COLO668 (cell line): ENCODE measurements at regions not wholly inside any gene's neighbourhood (a gene's known extent, or its start where the extent isn't known, plus 50 kb on each side); places are given as distances from the start of the nearest gene placed in this dataset.

Source experiments
- DNase-seq: peaks from one replicate; lab custom pipeline; 2025; ENCODE audit not compliant: unreplicated experiment; lab: John Stamatoyannopoulos, UW

DNA sequence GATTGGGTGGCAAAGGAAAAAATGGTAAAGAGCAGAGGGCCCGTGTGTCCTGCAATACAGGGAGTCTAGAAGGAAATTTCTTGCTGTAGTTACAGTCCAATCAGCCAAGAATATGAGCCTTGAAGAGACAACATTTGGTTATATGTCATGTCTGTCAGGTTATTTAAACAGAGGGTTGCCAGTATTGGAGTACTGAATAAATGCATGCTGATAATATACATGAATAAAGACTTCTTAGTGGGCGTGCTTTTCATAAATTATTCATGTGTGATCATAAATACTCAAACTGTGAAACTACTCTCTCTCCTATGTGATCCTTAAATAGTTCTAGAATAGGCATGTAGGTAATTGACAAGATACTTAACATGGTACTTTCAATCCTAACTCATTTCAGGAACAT is 249.0 kb downstream of the CRPPA start:
- DNase-seq: no peak

DNA sequence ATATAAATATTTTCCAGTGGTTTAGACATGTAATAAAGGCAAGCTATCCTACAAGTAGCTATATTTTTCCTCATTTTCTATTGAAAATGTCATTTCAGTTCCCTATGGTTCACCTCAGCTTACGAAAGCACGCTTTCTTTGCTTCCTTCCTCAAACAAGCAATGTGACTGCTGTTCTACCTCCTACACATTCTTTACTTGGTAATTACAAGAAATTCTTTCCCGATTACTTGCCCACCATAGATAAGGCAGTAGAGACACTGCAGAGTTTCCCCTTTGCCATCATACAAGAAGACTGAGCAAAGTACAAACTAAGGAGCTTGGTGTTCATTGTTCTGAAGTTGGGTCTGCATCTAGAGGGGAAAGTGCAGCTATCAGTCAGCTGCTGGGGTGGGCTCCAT is 249.4 kb downstream of the CRPPA start:
- DNase-seq: no peak

DNA sequence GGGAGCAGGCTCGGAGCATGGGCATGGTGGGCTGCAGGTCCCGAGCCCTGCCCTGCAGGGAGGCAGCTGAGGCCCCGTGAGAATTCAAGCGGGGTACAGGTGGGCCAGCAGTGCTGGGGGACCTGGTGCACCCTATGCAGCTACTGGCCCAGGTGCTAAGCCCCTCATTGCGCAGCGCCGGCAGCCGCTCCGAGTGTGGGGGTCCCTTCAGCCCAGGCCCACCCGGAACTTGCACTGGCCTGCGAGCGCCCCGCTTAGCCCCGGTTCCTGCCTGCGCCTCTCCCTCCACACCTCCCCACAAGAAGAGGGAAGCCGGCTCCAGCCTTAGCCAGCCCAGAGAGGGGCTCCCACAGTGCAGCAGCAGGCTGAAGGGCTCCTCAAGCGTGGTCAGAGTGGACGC is 250.7 kb downstream of the CRPPA start:
- no peak for DNase-seq

DNA sequence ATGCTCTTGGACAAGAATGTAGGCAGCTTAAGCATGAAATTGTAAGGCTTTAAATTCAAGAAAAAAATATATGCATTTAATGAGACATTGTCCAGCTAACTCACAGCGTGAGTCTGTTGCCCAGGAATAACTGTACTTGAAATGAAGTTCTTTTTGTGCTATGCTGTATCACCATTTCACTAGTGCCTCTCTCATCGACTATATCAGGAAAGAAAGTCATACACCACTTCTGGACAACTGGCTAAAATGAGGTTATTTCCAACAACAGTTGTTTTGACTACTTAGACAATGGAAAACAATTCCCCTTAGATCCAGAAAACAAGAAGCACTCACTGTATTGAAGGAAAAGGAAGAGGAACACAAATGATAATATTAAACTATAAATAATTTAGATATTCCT is 251.8 kb downstream of the CRPPA start:
- no peak for DNase-seq

DNA sequence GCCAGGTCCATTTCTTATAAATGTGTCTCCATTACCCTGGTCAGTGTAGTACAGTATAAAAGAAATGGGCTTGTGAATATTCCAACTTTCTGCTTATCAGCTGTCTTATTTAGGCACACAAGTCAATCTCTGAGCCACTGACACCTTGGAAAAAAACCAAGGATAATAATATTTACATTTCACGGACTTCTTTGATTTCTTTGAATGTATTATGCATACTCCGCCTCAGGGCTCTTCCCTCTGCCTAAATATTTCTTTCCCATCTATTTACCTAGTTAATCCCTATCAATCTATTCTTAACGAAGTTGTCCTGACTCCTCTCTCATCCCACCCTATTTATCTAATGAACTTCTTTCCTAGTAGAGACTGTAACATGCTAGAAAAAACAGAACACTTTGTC is 253.8 kb downstream of the CRPPA start:
- no peak for DNase-seq

DNA sequence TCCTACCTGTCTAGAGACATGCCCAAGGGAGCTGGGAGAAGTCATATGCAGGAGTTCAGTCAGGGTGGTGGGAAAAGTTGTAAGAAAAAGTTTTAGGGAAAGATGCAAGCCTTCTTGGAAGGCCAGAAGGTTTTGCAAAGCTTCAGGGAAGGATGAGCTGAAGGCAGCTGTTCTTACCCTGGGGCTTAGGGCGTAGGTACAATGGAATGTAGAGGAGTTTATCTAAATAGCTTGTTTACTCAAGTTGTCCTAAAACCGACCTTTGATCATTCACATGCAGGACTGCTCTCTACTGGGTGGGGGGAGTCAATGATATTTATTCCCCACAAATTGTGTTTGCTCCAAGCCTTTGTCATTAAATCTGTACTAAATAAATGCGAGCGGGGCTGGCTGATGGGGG is 277.0 kb downstream of the CRPPA start:
- no peak for DNase-seq

DNA sequence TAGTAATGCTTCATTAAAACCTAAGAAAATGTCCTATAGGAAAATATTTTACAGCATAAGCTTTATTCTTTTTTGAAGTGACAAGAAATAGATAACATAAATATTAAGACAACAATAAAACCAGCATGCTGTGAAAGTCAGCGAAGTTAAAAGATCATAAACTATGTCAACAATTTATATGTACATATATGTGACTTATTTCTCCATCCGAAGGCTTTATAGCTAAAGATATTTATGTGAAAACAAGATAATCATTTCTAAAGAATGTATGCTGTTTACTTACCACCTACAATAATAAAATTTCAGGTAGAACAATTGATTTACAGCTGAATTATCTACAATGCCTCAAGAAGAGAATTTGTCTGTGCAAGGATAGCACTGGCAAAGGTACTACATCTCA is 283.4 kb downstream of the CRPPA start:
- DNase-seq: no peak

DNA sequence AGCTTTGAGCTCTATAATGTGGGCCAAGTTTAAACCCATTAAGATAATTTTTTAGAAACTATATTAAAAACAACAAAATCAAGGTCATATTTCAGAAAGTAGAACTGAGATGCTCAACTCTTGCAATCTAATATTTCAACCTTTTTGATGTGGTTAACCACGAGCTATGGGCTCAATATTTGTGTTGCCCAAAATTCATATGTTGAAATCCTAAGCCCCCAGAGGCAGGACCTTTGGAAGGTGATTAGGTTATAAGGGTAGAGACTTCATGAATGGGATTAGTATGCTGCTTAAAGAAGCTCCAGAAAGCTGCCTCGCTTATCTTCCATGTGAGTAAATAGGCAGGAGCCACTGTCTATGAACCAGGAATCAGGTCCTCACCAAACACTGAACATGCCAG is 284.4 kb downstream of the CRPPA start:
- DNase-seq: no peak

DNA sequence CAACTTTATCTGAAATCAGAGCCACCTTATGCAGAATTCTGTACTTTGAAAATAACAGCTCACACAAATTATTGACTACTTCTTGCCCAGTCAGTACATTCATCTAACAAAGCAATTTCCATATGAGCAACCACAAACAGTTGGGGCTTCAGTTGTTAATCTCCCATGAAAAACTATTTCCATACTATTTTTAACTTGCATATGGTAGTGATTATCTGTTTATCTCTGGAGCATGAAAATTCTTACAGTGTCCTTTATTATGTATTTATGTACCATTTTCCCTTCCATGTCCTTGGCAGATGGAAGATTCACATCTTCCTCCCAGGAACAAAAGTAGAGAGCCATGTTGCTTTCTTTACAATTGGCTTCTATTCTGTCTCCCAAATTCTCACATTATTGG is 285.7 kb downstream of the CRPPA start:
- no peak for DNase-seq

DNA sequence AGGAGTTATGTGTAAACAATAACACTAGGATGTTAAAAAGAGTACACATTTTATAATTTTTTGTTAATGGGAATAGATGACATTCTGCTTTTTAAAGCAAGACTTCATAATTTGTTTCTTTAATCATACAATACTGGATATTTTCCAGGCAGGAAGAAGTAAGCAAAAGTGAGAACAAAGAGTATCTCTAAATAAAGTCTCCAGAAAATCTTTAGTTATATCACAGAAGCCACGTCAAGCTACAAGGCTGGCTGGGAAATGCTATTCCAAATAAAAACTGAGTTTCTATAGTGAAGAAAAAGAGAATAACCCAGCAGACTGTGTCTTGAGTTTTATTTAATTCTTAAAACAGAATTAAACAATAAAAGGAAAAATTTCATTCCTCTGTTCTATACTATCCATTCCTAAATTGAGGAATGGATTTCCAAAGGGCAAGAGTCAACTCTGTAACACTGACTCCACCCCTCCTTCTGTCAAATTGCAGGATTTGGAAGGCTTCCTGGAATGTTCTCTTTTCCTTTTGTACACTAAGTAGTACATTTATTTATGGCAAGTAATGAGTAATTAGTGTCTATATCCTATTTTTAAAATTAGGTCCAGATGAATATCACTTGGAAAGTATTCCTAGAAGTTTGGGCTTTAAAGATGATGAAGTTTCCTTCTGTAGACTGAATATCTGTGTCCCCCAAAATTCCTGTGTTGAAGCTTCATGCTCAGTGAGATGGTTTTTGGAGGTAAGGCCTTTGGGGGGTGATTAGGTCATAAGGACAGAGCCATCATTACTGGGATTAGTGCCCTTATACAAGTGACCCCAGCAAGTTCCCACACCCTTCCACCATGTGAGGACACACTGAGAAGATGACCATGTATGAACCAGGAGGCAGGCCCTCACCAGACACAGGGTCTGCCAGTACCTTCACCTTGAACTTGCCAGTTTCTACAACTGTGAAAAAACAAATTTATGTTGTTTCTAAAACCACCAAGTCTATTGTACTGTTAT is 290.9 kb downstream of the CRPPA start:
- no peak for DNase-seq

DNA sequence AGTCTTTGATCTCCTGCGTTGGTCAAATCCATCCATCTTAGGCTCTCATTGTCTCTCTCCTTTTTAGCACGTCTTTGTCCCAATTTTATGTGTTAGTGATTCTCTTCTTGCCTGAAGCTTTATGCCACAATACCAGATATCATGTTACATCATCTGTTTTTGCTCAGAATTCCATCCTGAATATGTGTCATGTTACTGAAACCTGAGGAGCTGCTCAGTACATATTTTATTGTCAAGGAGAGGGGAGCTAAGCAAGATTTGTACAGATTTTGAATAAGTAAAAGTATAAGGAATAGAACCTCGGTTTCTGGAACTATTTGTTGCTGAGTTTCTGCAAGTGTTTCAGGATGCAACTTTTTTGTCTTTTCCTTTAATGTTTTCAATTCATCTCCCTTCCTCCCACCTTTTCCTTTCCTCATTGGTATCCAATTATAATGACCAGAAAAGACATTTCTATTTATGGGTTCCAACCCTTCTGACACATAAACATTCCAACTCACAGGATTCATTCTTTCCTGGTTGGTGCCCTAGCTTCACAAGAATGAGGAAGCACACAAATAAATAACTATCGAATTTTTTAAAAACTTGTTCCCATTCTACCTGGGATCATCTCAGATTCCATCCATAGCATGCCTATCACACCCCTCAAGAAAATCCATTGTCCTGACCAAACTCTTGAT is 291.8 kb downstream of the CRPPA start:
- DNase-seq: no peak

DNA sequence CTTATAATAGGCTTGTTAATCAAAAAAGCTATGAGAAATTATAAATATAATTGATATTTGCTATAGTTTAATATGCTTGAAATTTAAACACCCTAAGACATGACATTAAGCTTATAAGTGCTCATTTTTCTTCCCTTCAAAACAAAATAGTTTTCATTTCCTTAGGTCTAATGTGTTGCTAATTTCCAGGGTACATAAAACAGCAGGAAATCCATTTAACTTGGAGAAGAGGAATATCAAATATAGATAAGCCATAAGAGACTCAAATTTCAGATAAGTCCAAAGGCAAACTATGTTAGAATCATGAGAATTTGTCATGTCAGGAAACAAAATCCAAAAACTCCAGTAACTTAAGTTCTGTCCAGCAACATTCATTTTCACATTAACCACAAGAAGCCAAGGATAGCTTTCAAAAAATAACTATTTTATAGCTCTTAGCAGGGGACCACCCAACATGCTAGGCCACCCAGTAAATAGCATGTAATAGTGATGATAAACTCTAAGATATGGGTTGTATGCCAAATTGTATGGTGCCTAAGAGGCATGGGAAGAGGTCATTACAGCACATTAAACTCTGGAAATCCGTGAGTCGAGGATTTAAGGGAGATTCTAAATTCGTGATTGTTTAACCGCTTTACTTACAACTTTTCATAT is 298.1 kb downstream of the CRPPA start:
- no peak for DNase-seq

DNA sequence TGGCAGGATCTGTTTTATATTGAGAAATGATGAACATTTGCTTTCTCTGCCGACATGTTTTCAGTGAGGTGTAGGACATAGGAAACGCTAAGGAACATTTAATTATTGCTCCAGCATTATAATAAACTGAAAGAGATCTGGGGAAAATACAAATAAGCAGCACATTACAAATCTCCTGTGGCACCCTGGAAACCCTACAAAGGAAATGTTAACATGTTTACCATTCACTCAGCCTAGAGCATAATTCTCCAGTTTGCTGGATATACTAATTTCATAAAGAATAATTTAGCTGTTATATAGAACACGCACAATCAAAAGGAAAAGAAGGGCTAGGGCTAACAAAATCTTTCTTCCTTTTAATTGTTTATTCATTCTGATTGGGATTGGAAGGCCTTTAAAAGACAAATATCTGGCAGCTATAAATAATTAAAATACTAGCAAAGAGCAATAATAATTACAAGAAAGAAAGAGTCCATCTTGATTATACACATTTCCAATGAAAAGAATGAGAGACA is 299.4 kb downstream of the CRPPA start:
- DNase-seq: no peak

DNA sequence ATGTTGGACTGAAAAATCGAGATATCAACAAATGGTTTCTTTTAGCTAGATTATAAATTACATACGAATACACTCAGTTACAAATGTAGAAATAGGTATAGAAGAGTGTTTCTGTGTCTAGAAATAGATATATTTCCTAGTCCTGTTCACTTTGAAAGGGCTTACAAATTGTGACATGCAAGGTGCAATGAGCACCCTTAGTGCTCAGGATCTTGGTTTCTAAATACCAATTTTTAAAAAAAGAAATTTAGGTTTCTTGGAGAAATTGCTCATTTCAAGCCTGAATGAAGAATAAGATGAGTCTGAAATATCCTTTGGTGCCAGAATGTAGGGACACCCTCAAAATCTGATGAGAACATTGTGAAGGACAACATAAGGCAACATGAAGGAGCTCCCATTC is 306.0 kb downstream of the CRPPA start:
- no peak for DNase-seq

DNA sequence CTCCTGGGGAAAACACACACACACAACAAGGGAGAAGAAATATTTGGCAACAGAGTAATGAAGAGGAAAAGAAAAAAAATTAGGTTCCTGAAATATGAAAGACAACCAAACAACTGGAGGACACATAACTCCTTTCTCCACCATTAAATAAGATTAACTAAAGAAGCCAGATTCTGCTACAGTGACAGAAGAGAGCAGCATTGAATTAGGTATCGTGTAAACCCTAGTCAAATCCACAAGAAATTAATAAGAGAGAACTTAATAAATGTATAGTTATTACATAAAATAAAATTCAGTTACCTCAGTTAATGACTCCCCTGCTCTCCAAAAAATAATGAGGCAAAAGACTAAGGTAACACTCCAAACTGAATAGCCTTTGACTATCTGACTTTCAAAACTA is 306.7 kb downstream of the CRPPA start:
- no peak for DNase-seq

DNA sequence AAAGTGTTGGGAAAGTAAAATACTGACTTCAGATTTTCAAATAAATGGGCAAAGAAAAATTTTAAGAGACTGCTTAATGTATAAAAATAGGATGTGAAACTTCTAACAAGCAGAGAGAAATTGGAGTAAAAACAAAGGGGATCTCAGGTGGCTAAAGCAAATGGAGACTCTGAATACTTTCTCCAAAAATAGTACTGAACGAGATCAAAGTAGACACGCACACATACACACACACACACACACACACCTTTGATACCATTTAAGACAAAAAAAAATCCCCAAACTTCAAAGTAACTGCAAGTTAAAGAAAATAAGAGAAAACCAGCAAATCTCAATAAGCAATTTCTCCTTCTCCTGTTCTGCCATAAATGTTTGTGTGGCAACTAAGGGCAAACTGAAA is 307.3 kb downstream of the CRPPA start:
- no peak for DNase-seq

DNA sequence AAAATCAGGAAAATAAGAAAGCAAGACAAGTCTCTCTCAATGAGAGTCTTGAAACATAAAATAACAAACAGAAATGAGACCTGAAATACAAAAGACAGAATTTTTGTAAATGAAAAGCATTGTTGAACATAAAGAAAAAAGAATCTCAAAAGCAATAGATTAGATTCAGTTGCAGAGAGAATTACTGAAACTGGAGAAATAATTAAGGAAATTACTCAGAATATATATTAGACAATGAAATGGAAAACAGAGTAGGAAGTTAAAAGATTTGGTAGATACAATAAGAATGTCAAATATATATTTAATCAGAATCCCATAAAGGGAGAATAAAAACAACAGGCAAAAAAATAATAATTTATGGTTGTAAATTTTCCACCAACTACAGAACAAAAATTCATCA is 308.3 kb downstream of the CRPPA start:
- DNase-seq: no peak

DNA sequence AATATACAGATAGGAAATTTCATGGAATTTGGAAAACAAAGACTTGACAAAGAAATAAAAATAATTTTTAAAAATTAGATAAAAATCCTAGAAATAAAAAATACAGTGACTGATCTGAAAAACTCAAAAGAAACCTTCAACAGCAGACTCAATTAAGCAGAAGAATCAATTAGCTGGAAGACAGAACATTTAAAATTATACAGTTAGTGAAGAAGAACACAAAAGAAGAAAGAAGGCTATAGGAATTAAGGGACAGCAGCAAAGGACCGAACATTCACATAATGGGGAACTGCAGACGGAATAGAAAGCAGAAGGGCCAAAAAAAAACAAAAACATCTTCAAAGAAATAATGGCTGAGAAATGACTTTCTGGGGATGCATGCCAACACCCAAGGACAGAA is 314.5 kb downstream of the CRPPA start:
- DNase-seq: no peak

DNA sequence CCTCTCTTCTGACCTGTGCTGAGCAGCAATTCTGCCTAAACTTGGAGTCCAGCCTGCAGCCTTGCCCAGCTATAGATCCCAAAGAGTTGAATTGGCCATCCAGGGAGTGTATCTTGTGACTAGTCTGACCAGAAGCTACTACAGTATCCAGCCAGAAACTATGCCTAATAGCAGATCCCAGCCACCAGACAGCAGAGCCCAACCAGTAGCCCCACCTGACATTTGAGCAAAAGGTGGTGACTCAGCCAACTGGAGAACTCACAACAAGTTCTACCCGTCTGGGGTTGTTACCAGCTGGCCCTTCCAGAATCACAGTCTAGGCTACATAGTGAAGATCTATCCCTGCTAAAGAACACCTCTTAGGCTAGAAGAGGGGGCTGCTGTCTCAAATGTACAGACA is 315.0 kb downstream of the CRPPA start:
- DNase-seq: no peak

DNA sequence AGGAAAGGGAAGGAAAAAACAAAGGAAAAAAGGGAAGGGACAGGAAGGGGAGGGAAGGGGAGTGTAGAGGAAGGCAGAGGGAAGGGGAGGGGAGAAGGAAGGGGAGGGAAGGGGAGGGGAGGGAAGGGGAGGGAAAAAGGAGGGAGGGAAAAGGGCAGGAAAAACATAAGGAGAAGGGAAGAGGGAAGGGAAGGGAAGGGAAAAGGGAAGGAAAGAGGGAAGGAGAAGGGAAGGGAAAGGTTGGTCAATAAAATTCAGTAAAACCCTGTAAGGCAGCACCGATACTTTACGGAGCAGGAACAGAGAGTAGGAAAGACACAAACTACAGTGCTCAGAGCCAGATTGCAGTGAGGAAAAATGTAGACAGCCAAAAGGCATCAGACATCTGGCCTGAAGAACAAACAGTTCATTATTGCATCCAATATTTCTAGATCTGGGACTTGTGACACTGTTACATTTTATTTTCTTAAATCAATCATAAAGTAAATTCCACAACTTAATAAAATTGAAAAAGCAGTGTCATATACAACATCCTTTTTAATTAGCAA is 322.0 kb downstream of the CRPPA start:
- no peak for DNase-seq

DNA sequence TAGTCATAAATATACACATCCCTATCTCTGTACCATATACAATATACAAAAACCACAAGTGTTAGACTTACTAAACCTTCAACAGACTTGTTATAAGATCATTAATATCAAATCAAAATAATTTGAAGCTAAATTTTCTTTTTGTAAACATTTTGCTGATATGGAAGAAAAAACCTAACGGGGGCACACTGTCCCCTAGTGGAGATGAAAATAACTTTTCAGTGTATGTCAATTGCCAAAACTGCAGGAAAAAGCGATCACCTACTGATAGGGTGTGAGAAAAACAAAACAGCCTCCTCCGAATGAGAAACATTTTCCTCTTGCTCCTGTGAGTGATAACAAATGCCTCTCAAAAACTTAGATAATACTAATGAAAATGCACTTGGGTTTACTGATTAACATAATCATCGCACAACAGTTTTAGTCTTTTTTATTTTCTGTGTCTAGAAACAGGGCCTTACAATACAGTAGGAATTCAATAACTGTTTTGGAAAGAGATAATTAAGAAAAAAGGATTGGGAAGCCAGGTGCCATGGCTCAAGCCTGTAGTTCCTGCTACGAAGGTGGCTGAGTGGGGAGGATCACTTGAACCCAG is 322.7 kb downstream of the CRPPA start:
- no peak for DNase-seq
